ENCODE measurements at regions not wholly inside any gene's neighbourhood (a gene's known extent, or its start where the extent isn't known, plus 50 kb on each side); places are given as distances from the start of the nearest gene placed in this dataset.

DNA sequence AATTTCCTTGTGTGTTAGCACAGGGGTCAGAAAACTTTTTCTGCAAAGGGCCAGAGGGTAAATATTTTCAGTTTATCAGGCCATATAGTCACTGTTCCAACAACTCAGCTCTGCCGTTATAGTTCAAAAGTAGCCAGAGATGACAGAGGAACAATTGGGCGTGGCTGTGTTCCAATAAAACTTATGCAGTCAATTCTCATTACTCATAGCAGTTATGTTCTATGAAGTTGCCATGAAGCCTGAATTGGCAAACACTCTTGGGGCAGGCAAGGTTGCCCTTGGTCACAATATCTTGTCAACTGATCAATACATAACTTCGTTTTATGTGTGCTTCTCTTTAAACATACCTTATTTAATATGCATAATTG is 304.2 kb downstream of the TFAP2C start:
- H3K9me3 ChIP-seq, result no peaks in the 10 kb centered on the region
- no peaks in the 10 kb centered on the region for H3K27me3 ChIP-seq
- no peak for TF ChIP-seq POLR2A (IDR thresholded peaks at IDR 0.05)
- TF ChIP-seq EP300 (IDR thresholded peaks at IDR 0.05), result no peak
- TF ChIP-seq, protein P1, sequence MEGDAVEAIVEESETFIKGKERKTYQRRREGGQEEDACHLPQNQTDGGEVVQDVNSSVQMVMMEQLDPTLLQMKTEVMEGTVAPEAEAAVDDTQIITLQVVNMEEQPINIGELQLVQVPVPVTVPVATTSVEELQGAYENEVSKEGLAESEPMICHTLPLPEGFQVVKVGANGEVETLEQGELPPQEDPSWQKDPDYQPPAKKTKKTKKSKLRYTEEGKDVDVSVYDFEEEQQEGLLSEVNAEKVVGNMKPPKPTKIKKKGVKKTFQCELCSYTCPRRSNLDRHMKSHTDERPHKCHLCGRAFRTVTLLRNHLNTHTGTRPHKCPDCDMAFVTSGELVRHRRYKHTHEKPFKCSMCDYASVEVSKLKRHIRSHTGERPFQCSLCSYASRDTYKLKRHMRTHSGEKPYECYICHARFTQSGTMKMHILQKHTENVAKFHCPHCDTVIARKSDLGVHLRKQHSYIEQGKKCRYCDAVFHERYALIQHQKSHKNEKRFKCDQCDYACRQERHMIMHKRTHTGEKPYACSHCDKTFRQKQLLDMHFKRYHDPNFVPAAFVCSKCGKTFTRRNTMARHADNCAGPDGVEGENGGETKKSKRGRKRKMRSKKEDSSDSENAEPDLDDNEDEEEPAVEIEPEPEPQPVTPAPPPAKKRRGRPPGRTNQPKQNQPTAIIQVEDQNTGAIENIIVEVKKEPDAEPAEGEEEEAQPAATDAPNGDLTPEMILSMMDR (IDR thresholded peaks at IDR 0.05), result no peak
- DNase-seq, result no peak
- intact Hi-C loops (cut with DNase I), result no loop called here
- 57 to 68% (median 58%) methylated on average over 3 of the region's 3 CpGs for WGBS, 3 donors
- H3K36me3 ChIP-seq, result no peaks in the 10 kb centered on the region
- no peak overlapping the region for H3K27ac ChIP-seq
- no peak overlapping the region for H3K4me3 ChIP-seq
- no peaks in the 10 kb centered on the region for H3K4me1 ChIP-seq (ENCODE audit: insufficient read depth)

DNA sequence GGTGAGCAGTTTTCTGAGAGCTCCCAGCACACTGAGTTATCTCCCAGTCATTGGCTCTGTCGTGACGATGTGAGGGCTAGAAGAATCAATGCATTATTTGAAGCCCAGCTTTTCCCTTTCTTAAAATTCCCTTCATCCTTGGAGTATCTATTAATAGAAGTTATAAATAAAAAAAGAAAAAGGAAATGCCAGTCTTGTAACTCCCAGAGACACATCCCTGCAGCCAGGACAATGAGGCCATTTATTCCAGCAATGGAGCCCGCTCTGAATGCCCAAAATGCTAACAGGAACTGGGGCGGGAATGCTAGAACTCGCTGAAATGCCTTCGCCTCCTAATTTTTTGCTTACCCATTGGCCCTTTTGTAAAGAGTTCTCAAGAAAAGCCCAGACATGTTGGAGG is 305.8 kb downstream of the TFAP2C start:
- TF ChIP-seq, protein P1 (IDR thresholded peaks at IDR 0.05), result no peak
- TF ChIP-seq POLR2A (IDR thresholded peaks at IDR 0.05) (no peak), EP300 (IDR thresholded peaks at IDR 0.05) (no peak)
- no peak overlapping the region for H3K4me3 ChIP-seq
- H3K27ac ChIP-seq, result no peak overlapping the region
- intact Hi-C loops (cut with DNase I), result no loop called here
- no peak for DNase-seq
- H3K27me3 ChIP-seq, result no peaks in the 10 kb centered on the region
- 71 to 78% (median 76%) methylated on average over 6 of the region's 6 CpGs for WGBS, 3 donors
- H3K9me3 ChIP-seq, result no peaks in the 10 kb centered on the region
- H3K4me1 ChIP-seq (ENCODE audit: insufficient read depth), result no peaks in the 10 kb centered on the region
- H3K36me3 ChIP-seq, result no peaks in the 10 kb centered on the region

DNA sequence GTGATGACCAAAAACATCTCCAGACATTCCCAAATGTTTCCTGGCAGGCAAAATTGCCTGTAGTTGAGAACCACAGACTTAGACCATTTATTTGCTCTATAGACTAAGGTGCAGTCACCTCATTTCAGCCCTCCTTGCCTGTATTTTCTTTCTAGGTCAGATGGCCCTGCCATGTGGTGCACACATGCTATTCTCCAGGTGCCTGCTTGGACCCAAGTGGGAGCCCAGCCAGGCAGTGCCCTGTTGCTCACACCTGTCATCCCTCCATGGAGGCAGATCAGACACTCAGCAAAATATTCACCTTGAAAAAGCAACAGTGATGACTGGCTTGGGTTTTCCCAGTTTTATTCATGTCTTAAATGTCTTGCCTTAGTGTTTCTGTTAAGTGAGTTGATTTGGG is 311.4 kb downstream of the TFAP2C start:
- intact Hi-C loops (cut with DNase I), result no loop called here

DNA sequence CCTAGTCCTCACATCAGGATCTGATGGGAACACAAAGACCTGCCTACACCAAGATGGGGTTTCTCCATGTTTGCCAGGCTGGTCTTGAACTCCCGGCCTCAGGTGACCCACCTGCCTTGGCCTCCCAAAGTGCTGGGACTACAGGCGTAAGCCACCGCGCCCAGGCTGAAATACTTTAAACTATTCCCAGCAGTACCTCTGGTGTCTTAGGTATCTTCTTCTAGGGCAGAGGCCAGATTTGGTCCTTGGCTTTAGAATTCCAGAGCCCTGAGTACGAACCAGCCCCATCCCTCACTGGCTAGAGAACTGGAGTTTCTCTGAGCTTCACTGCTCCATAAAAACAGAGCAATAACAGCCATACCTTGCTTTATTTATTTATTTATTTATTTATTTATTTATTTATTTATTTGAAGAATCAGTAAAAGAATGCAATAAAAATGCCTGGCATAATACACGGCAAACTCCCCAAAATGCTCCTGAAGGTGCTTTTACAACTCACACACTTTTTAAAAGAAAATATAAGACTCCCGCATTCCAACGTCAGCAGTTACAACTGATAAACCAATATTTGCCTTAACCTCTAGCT is 312.1 kb downstream of the TFAP2C start:
- TF ChIP-seq EP300 (IDR thresholded peaks at IDR 0.05) (no peak), POLR2A (IDR thresholded peaks at IDR 0.05) (no peak)
- TF ChIP-seq, protein P1 (IDR thresholded peaks at IDR 0.05), result no peak
- H3K27me3 ChIP-seq, result no peaks in the 10 kb centered on the region
- WGBS, 3 donors, result 36 to 51% (median 39%) methylated on average over 8 of the region's 8 CpGs
- no peaks in the 10 kb centered on the region for H3K9me3 ChIP-seq
- no peaks in the 10 kb centered on the region for H3K36me3 ChIP-seq
- DNase-seq, result no peak
- intact Hi-C loops (cut with DNase I), result no loop called here
- H3K4me1 ChIP-seq (ENCODE audit: insufficient read depth), result no peaks in the 10 kb centered on the region
- no peak overlapping the region for H3K27ac ChIP-seq
- H3K4me3 ChIP-seq, result no peak overlapping the region

More for the DNA sequence above, 311.4 kb downstream of the TFAP2C start:
- Histone ChIP-seq H3K9me3 (no peaks in the 10 kb centered on the region), H3K4me1 (ENCODE audit: insufficient read depth) (no peaks in the 10 kb centered on the region), H3K27ac (no peak overlapping the region), H3K36me3 (no peaks in the 10 kb centered on the region), H3K27me3 (no peaks in the 10 kb centered on the region), H3K4me3 (no peak overlapping the region)
- no peak for DNase-seq
- TF ChIP-seq POLR2A (IDR thresholded peaks at IDR 0.05), result no peak
- TF ChIP-seq EP300 (IDR thresholded peaks at IDR 0.05), result no peak
- TF ChIP-seq, protein P1 (IDR thresholded peaks at IDR 0.05), result no peak
